H1 (cell line): ENCODE measurements at regions not wholly inside any gene's neighbourhood (a gene's known extent, or its start where the extent isn't known, plus 50 kb on each side); places are given as distances from the start of the nearest gene placed in this dataset.

Experiments
- CTCF ChIA-PET: fragments of 300-600 bp; sonication (Branson Sonifier 250); formaldehyde crosslinking; loops from one replicate; lab custom pipeline; 2021; ENCODE audit not compliant: partially characterized antibody; lab: Charles Lee
- POLR2A ChIA-PET: fragments of 300-600 bp; sonication (Branson Sonifier 250); formaldehyde crosslinking; loops from one replicate; lab custom pipeline; 2021; ENCODE audit warnings: inconsistent platforms; ENCODE audit not compliant: partially characterized antibody; lab: Charles Lee
- DNase-seq, 2 experiments: peaks; one replicate each; pipeline versions ENCODE4 v3.0.0 to v3.0.0-alpha.2; 2010 to 2022; ENCODE audit warnings: low spot score in 2 of 2, low read depth in 1 of 2, mixed read lengths in 1 of 2
- FAIRE-seq: peaks from 2 replicates; lab custom pipeline; 2011; peaks lifted over from hg19 to GRCh38; lab: Jason Lieb, UNC
- H2AFZ ChIP-seq: 2 replicates; pipeline ENCODE4 v1.8.1; 2012; ENCODE audit warnings: low read length, inconsistent platforms
- H2AK5ac ChIP-seq: 2 replicates; pipeline ENCODE4 v1.6.1; 2013; ENCODE audit warnings: low read depth, low read length
- H2BK120ac ChIP-seq: replicated peaks from 2 replicates; pipeline ENCODE3; 2013; ENCODE audit warnings: low read depth, low read length, inconsistent platforms
- H2BK12ac ChIP-seq: 2 replicates; pipeline ENCODE4 v1.6.1; 2013; ENCODE audit warnings: low read depth, low read length
- H2BK15ac ChIP-seq: 2 replicates; pipeline ENCODE4 v1.6.1; 2013; ENCODE audit warnings: low read length
- H2BK20ac ChIP-seq: 2 replicates; pipeline ENCODE4 v1.6.1; 2013; ENCODE audit warnings: low read length
- H2BK5ac ChIP-seq: 2 replicates; pipeline ENCODE4 v1.6.1; 2013; ENCODE audit warnings: low read depth, low read length
- H3K14ac ChIP-seq: 2 replicates; pipeline ENCODE4 v1.6.1; 2013; ENCODE audit warnings: inconsistent platforms; ENCODE audit not compliant: insufficient read length
- H3K18ac ChIP-seq: 2 replicates; pipeline ENCODE4 v1.6.1; 2013; ENCODE audit warnings: low read length; ENCODE audit errors: extremely low read depth
- H3K23ac ChIP-seq: 2 replicates; pipeline ENCODE4 v1.6.1; 2013; ENCODE audit warnings: inconsistent platforms; ENCODE audit not compliant: insufficient read length
- H3K23me2 ChIP-seq: 2 replicates; pipeline ENCODE4 v1.6.1; 2013; ENCODE audit warnings: low read depth, low read length
- H3K27ac ChIP-seq: 2 replicates; pipeline ENCODE4 v1.6.1; 2011; ENCODE audit warnings: low read depth, low read length, inconsistent platforms
- H3K27me3 ChIP-seq, 4 experiments: replicated peaks in 1 of 4; 1 replicate in 1 of 4; 2 replicates in 3 of 4; pipeline versions ENCODE4 v1.6.1 to v1.8.1; 2011 to 2013; ENCODE audit warnings: low read length in 3 of 4, mild to moderate bottlenecking in 3 of 4, inconsistent platforms in 2 of 4, mixed read lengths in 2 of 4, moderate library complexity in 1 of 4; ENCODE audit not compliant: control insufficient read depth in 3 of 4, insufficient read depth in 3 of 4; ENCODE audit errors: extremely low read depth in 1 of 4
- H3K36me3 ChIP-seq, 4 experiments: 2 replicates each; pipeline versions ENCODE4 v1.6.1 to v1.8.1; 2011 to 2013; ENCODE audit warnings: mild to moderate bottlenecking in 4 of 4, low read length in 3 of 4, moderate library complexity in 2 of 4, control low read depth in 1 of 4, inconsistent platforms in 1 of 4; ENCODE audit not compliant: insufficient read depth in 4 of 4, control insufficient read depth in 2 of 4
- H3K4ac ChIP-seq: replicated peaks from 2 replicates; pipeline ENCODE3; 2013; ENCODE audit warnings: low read length, low read depth, mixed read lengths, inconsistent platforms; ENCODE audit not compliant: insufficient read length
- H3K4me1 ChIP-seq, 4 experiments: replicated peaks in 1 of 4; 1 replicate in 1 of 4; 2 replicates in 3 of 4; pipeline versions ENCODE4 v1.6.1 to v1.8.1; 2011 to 2013; ENCODE audit warnings: low read length in 3 of 4, inconsistent platforms in 2 of 4, mixed read lengths in 1 of 4; ENCODE audit not compliant: insufficient read depth in 4 of 4, control insufficient read depth in 3 of 4
- H3K4me2 ChIP-seq, 2 experiments: 2 replicates each; pipeline versions ENCODE4 v1.6.1 to v1.8.1; 2011 to 2013; ENCODE audit warnings: low read depth in 2 of 2, low read length in 2 of 2, control low read depth in 1 of 2, inconsistent platforms in 1 of 2, mild to moderate bottlenecking in 1 of 2; ENCODE audit not compliant: insufficient read depth in 1 of 2
- H3K4me3 ChIP-seq, 4 experiments: fragments of 200-600, 300-600 bp in 1 of 4; sonication (generic), shearing (Covaris generic), sonication (Bioruptor Twin) in 1 of 4; 2 replicates each; pipeline versions ENCODE4 v1.5.1 to v1.8.1; 2011 to 2016; ENCODE audit warnings: low read length in 4 of 4, low read depth in 3 of 4, control low read depth in 2 of 4, inconsistent platforms in 2 of 4, mild to moderate bottlenecking in 2 of 4, mixed read lengths in 1 of 4, moderate library complexity in 1 of 4; ENCODE audit not compliant: insufficient read depth in 2 of 4; ENCODE audit errors: extremely low read depth in 1 of 4
- H3K56ac ChIP-seq: replicated peaks from 2 replicates; pipeline ENCODE3; 2013; ENCODE audit warnings: low read depth, mild to moderate bottlenecking, mixed read lengths, low read length, inconsistent platforms; ENCODE audit not compliant: insufficient read length
- H3K79me1 ChIP-seq: 2 replicates; pipeline ENCODE4 v1.6.1; 2013; ENCODE audit warnings: low read depth, low read length, control low read depth
- H3K79me2 ChIP-seq, 2 experiments: 2 replicates each; pipeline versions ENCODE4 v1.6.1 to v1.8.1; 2012 to 2013; ENCODE audit warnings: low read length in 2 of 2, mild to moderate bottlenecking in 2 of 2, inconsistent platforms in 1 of 2; ENCODE audit not compliant: insufficient read depth in 2 of 2, control insufficient read depth in 1 of 2
- H3K9ac ChIP-seq, 4 experiments: replicated peaks in 1 of 4; 1 replicate in 1 of 4; 2 replicates in 3 of 4; pipeline versions ENCODE4 v1.6.1 to v1.8.1; 2011 to 2013; ENCODE audit warnings: low read depth in 3 of 4, low read length in 3 of 4, control low read depth in 2 of 4, mild to moderate bottlenecking in 2 of 4, moderate library complexity in 2 of 4, inconsistent platforms in 1 of 4; ENCODE audit errors: extremely low read depth in 1 of 4
- H3K9me3 ChIP-seq, 2 experiments: 2 replicates each; pipeline versions ENCODE4 v1.6.1 to v1.8.1; 2012 to 2013; ENCODE audit warnings: mild to moderate bottlenecking in 2 of 2, moderate library complexity in 2 of 2, control low read depth in 1 of 2, inconsistent platforms in 1 of 2, low read depth in 1 of 2, low read length in 1 of 2, mixed read lengths in 1 of 2; ENCODE audit not compliant: insufficient read depth in 2 of 2
- H4K20me1 ChIP-seq, 2 experiments: replicated peaks in 1 of 2; 2 replicates each; pipeline versions ENCODE3 to v1.8.1; 2011 to 2013; ENCODE audit warnings: inconsistent platforms in 2 of 2, low read length in 2 of 2, mild to moderate bottlenecking in 1 of 2; ENCODE audit not compliant: insufficient read depth in 2 of 2, control insufficient read depth in 1 of 2
- H4K5ac ChIP-seq: 2 replicates; pipeline ENCODE4 v1.6.1; 2013; ENCODE audit warnings: low read length, low read depth, mixed read lengths, inconsistent platforms; ENCODE audit not compliant: insufficient read length
- H4K8ac ChIP-seq: 2 replicates; pipeline ENCODE4 v1.8.0; 2013; ENCODE audit warnings: mild to moderate bottlenecking, moderate library complexity, low read length, inconsistent platforms; ENCODE audit not compliant: insufficient read depth; ENCODE audit errors: extremely low read depth
- H4K91ac ChIP-seq: replicated peaks from 2 replicates; pipeline ENCODE3; 2013; ENCODE audit warnings: low read length, mixed read lengths, inconsistent platforms; ENCODE audit not compliant: insufficient read length
- CEBPB ChIP-seq: IDR thresholded peaks from 2 replicates; pipeline ENCODE4 v1.6.1; 2012; ENCODE audit warnings: low read depth, low read length
- CHD2 ChIP-seq: IDR thresholded peaks from 2 replicates; pipeline ENCODE4 v1.6.1; 2012; ENCODE audit warnings: low read length, improper control_type of control experiment
- EGR1 ChIP-seq: IDR thresholded peaks from 2 replicates; pipeline ENCODE4 v1.6.1; 2011; ENCODE audit warnings: low read depth, low read length, borderline replicate concordance
- JUN ChIP-seq: IDR thresholded peaks from 2 replicates; pipeline ENCODE4 v1.6.1; 2011; ENCODE audit warnings: low read depth, mild to moderate bottlenecking, improper control_type of control experiment, low read length
- NRF1 ChIP-seq: IDR thresholded peaks from 2 replicates; pipeline ENCODE4 v1.6.1; 2011; ENCODE audit warnings: mild to moderate bottlenecking, low read depth, low read length, improper control_type of control experiment
- RBBP5 ChIP-seq: IDR thresholded peaks from 2 replicates; pipeline ENCODE4 v1.7.1; 2012; ENCODE audit warnings: low read depth, mild to moderate bottlenecking, inconsistent platforms, low read length, moderate library complexity, borderline replicate concordance
- RNF2 ChIP-seq: fragments of 200-900, 300-1000 bp; sonication (generic); IDR thresholded peaks from 2 replicates; pipeline ENCODE4 v1.7.1; 2016; ENCODE audit warnings: borderline replicate concordance, low read depth, mild to moderate bottlenecking, antibody characterized with exemption, low read length; ENCODE audit not compliant: poor library complexity, severe bottlenecking; ENCODE audit errors: missing control alignments
- SAP30 ChIP-seq: fragments of 300-600 bp; sonication (generic); IDR thresholded peaks from 2 replicates; pipeline ENCODE4 v1.7.1; 2012; ENCODE audit warnings: low read length, moderate library complexity, mild to moderate bottlenecking, inconsistent platforms; ENCODE audit not compliant: insufficient read depth, insufficient replicate concordance
- TCF12 ChIP-seq: IDR thresholded peaks from 2 replicates; pipeline ENCODE4 v1.6.1; 2011; ENCODE audit warnings: low read depth, mild to moderate bottlenecking, low read length
- TEAD4 ChIP-seq: IDR thresholded peaks from 2 replicates; pipeline ENCODE4 v1.6.1; 2012; ENCODE audit warnings: low read depth, low read length, inconsistent platforms, mixed read lengths
- ZNF274 ChIP-seq: IDR thresholded peaks from 2 replicates; pipeline ENCODE4 v1.7.0; 2012; ENCODE audit warnings: low read length, borderline replicate concordance; ENCODE audit errors: extremely low read depth
- WGBS, 2 experiments: shearing (Covaris generic) in 1 of 2; methylation state at CpG; one replicate each; pipeline versions ENCODE4 v1.1.6 to v1.1.7; 2013 to 2015; ENCODE audit warnings: low lambda C conversion rate in 2 of 2, mixed read lengths in 2 of 2, inconsistent platforms in 1 of 2, low coverage in 1 of 2, missing lambda C conversion rate in 1 of 2; ENCODE audit not compliant: insufficient replicate concordance in 2 of 2, insufficient coverage in 1 of 2, insufficient read length in 1 of 2; ENCODE audit errors: extremely low coverage in 1 of 2, missing lambda C conversion rate in 1 of 2; 5-methylcytosine and 5-hydroxymethylcytosine counted together
- TF ChIP-seq, protein P1 (sequence below): IDR thresholded peaks from 2 replicates; pipeline ENCODE4 v1.6.1; 2012; ENCODE audit warnings: inconsistent platforms

DNA sequence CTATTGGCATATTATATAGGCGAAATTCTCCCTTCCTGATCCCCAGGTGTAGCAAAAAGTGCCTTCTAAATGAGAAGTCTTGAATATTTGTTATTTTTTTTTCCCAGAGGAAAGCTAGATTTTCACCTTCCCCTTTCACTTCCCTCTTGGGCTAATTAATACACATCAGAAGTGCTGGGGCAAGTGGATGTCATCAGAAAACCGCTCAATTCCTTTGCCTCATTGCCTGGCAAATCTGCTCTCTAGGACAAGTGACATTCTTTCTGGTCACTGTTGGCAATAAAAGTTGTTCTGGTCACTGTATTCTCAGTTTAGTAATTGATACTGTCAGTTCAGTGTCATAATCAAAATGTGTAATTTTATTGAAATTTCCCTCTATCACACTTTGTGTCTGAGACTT lies 174.5 kb downstream of the ETNK1 start:
- no peak overlapping the region for H3K4me3 ChIP-seq
- no peak overlapping the region for H4K91ac ChIP-seq
- H2BK120ac ChIP-seq = no peak overlapping the region
- H3K23ac ChIP-seq = no peak overlapping the region
- H2BK5ac ChIP-seq = no peak overlapping the region
- no peak overlapping the region for H4K5ac ChIP-seq
- H3K4me2 ChIP-seq = no peak overlapping the region
- no peak overlapping the region for H4K8ac ChIP-seq
- H3K4ac ChIP-seq = no peak overlapping the region
- FAIRE-seq (no peak), DNase-seq (no peak)
- H3K79me2 ChIP-seq = no peaks in the 10 kb centered on the region
- H2BK12ac ChIP-seq = no peak overlapping the region
- H2BK20ac ChIP-seq = no peak overlapping the region
- WGBS, 2 experiments = 86% methylated on average over 2 of the region's 2 CpGs; no CpG with 5 or more reads in 1 of the 2 experiments
- H3K56ac ChIP-seq = no peak overlapping the region
- H2BK15ac ChIP-seq = no peak overlapping the region
- H3K14ac ChIP-seq = no peak overlapping the region
- H3K79me1 ChIP-seq = no peaks in the 10 kb centered on the region
- no peaks in the 10 kb centered on the region for H3K36me3 ChIP-seq
- no peaks in the 10 kb centered on the region; the same call in 1 of the 2 replicates for H3K23me2 ChIP-seq
- peaks cover 0 to 8% (median 0%) of the 10 kb centered on the region in 4 experiments; a peak in 1 of 7 replicates for H3K4me1 ChIP-seq
- H3K9me3 ChIP-seq = no peaks in the 10 kb centered on the region
- peaks cover 0 to 1% (median 0%) of the 10 kb centered on the region in 4 experiments; a peak in 1 of 7 replicates for H3K27me3 ChIP-seq
- H3K18ac ChIP-seq = no peak overlapping the region
- no peaks in the 10 kb centered on the region for H4K20me1 ChIP-seq
- ChIA-PET POLR2A (no interaction called here), CTCF (no interaction called here)
- no peak overlapping the region for H3K27ac ChIP-seq
- no peak overlapping the region for H2AK5ac ChIP-seq
- no peak overlapping the region for H3K9ac ChIP-seq
- H2AFZ ChIP-seq = no peak overlapping the region
- no peak for TF ChIP-seq TCF12
- no peak for TF ChIP-seq CHD2
- no peak for TF ChIP-seq RNF2
- no peak for TF ChIP-seq SAP30
- TF ChIP-seq RBBP5 = no peak
- TF ChIP-seq JUN = no peak
- no peak for TF ChIP-seq NRF1
- TF ChIP-seq EGR1 = no peak
- no peak for TF ChIP-seq TEAD4
- no peak for TF ChIP-seq ZNF274
- TF ChIP-seq, protein P1, sequence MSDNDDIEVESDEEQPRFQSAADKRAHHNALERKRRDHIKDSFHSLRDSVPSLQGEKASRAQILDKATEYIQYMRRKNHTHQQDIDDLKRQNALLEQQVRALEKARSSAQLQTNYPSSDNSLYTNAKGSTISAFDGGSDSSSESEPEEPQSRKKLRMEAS = no peak
- no peak for TF ChIP-seq CEBPB
